IPS-18c (cell line): ENCODE measurements at regions not wholly inside any gene's neighbourhood (a gene's known extent, or its start where the extent isn't known, plus 50 kb on each side); places are given as distances from the start of the nearest gene placed in this dataset.

Experiments
- H3K4me3 ChIP-seq: 2 replicates; pipeline ENCODE4 v1.7.0; 2013; ENCODE audit warnings: low read depth, mild to moderate bottlenecking, low read length, moderate library complexity; ENCODE audit not compliant: insufficient read depth
- H3K9me3 ChIP-seq: one replicate; pipeline ENCODE4 v1.6.1; 2013; ENCODE audit warnings: mild to moderate bottlenecking, low read length, moderate library complexity; ENCODE audit not compliant: control insufficient read depth, insufficient read depth

- Histone ChIP-seq H3K4me3 (no peak overlapping the region), H3K9me3 (no peaks in the 10 kb centered on the region)
Measured at GRCh38 chr12:88945051-88945732, 364.9 kb upstream of the KITLG start.

- no peak overlapping the region for H3K4me3 ChIP-seq
Measured at GRCh38 chr12:88944397-88944796, 364.1 kb upstream of the KITLG start.

GRCh38 chr12:88940854-88941253 is 360.6 kb upstream of the KITLG start:
- H3K9me3 ChIP-seq, result no peaks in the 10 kb centered on the region
- H3K4me3 ChIP-seq, result no peak overlapping the region

More at GRCh38 chr12:88944397-88944796, 364.1 kb upstream of the KITLG start:
- H3K9me3 ChIP-seq, result no peaks in the 10 kb centered on the region

GRCh38 chr12:88935856-88936255 is 355.6 kb upstream of the KITLG start:
- Histone ChIP-seq H3K4me3 (no peak overlapping the region), H3K9me3 (no peaks in the 10 kb centered on the region)

- no peaks in the 10 kb centered on the region for H3K9me3 ChIP-seq
- no peak overlapping the region for H3K4me3 ChIP-seq
Measured at GRCh38 chr12:88934163-88934747, 354.0 kb upstream of the KITLG start.

- Histone ChIP-seq H3K9me3 (no peaks in the 10 kb centered on the region), H3K4me3 (no peak overlapping the region)
Measured at GRCh38 chr12:88932457-88932856, 352.2 kb upstream of the KITLG start.

- H3K9me3 ChIP-seq, result no peaks in the 10 kb centered on the region
- H3K4me3 ChIP-seq, result no peak overlapping the region
Measured at GRCh38 chr12:88931598-88931997, 351.3 kb upstream of the KITLG start.

- no peak overlapping the region for H3K4me3 ChIP-seq
- no peaks in the 10 kb centered on the region for H3K9me3 ChIP-seq
Measured at GRCh38 chr12:88925454-88925853, 345.2 kb upstream of the KITLG start.

- no peak overlapping the region for H3K4me3 ChIP-seq
- H3K9me3 ChIP-seq, result no peaks in the 10 kb centered on the region
Measured at GRCh38 chr12:88924162-88924561, 343.9 kb upstream of the KITLG start.

GRCh38 chr12:88923631-88924030 is 343.4 kb upstream of the KITLG start:
- H3K9me3 ChIP-seq, result no peaks in the 10 kb centered on the region
- H3K4me3 ChIP-seq, result no peak overlapping the region

- no peak overlapping the region for H3K4me3 ChIP-seq
- H3K9me3 ChIP-seq, result no peaks in the 10 kb centered on the region
Measured at GRCh38 chr12:88922816-88923215, 342.5 kb upstream of the KITLG start.

- Histone ChIP-seq H3K9me3 (no peaks in the 10 kb centered on the region), H3K4me3 (no peak overlapping the region)
Measured at GRCh38 chr12:88921890-88922532, 341.7 kb upstream of the KITLG start.

- Histone ChIP-seq H3K9me3 (no peaks in the 10 kb centered on the region), H3K4me3 (no peak overlapping the region)
Measured at GRCh38 chr12:88921434-88921833, 341.2 kb upstream of the KITLG start.

- Histone ChIP-seq H3K4me3 (no peak overlapping the region), H3K9me3 (no peaks in the 10 kb centered on the region)
Measured at GRCh38 chr12:88918161-88918560, 337.9 kb upstream of the KITLG start.

- Histone ChIP-seq H3K9me3 (no peaks in the 10 kb centered on the region), H3K4me3 (no peak overlapping the region)
Measured at GRCh38 chr12:88914967-88915366, 334.7 kb upstream of the KITLG start.

- Histone ChIP-seq H3K4me3 (no peak overlapping the region), H3K9me3 (no peaks in the 10 kb centered on the region)
Measured at GRCh38 chr12:88909510-88909909, 329.2 kb upstream of the KITLG start.

- no peak overlapping the region for H3K4me3 ChIP-seq
- H3K9me3 ChIP-seq, result no peaks in the 10 kb centered on the region
Measured at GRCh38 chr12:88908345-88908744, 328.1 kb upstream of the KITLG start.

GRCh38 chr12:88904705-88905104 is 324.4 kb upstream of the KITLG start:
- H3K4me3 ChIP-seq, result no peak overlapping the region
- no peaks in the 10 kb centered on the region for H3K9me3 ChIP-seq
